ENCODE measurements at regions not wholly inside any gene's neighbourhood (a gene's known extent, or its start where the extent isn't known, plus 50 kb on each side); places are given as distances from the start of the nearest gene placed in this dataset.
A peak's percentile ranks its signal among the peaks of the same experiment; 100 is the strongest.

GRCh38 chr14:34237677-34238076, 224.4 kb downstream of the SPTSSA start:
- no peaks in the 10 kb centered on the region for H3K36me3 ChIP-seq (ENCODE audit: control insufficient read depth in 5 of 5, insufficient read depth in 5 of 5, low read length in 5 of 5)
- H3K4me3 ChIP-seq (ENCODE audit: low read depth in 1 of 5, low read length in 5 of 5), result no peak overlapping the region
- no peak overlapping the region for H3K27ac ChIP-seq (ENCODE audit: low read depth, low read length)
- no peaks in the 10 kb centered on the region for H3K9me3 ChIP-seq (ENCODE audit: control insufficient read depth in 5 of 5, low read length in 5 of 5)
- peaks cover 0 to 2% (median 0%) of the 10 kb centered on the region in 5 donors for H3K27me3 ChIP-seq (ENCODE audit: control insufficient read depth in 5 of 5, insufficient read depth in 4 of 5, low read length in 5 of 5)
- H3K4me1 ChIP-seq (ENCODE audit: control insufficient read depth in 5 of 5, insufficient read depth in 5 of 5, low read length in 5 of 5), result no peaks in the 10 kb centered on the region
- no peak overlapping the region for H3K9ac ChIP-seq (ENCODE audit: low read length in 5 of 5)

GRCh38 chr14:34237081-34237480, 225.0 kb downstream of the SPTSSA start:
- no peaks in the 10 kb centered on the region for H3K9me3 ChIP-seq (ENCODE audit: control insufficient read depth in 5 of 5, low read length in 5 of 5)

GRCh38 chr14:34235643-34236300, 226.3 kb downstream of the SPTSSA start:
- no peak overlapping the region for H3K4me3 ChIP-seq (ENCODE audit: low read depth in 1 of 5, low read length in 5 of 5)
- H3K4me1 ChIP-seq (ENCODE audit: control insufficient read depth in 5 of 5, insufficient read depth in 5 of 5, low read length in 5 of 5), result peaks cover 0 to 6% (median 5%) of the 10 kb centered on the region in 5 donors
- no peaks in the 10 kb centered on the region for H3K27me3 ChIP-seq (ENCODE audit: control insufficient read depth in 5 of 5, insufficient read depth in 4 of 5, low read length in 5 of 5)
- no peaks in the 10 kb centered on the region for H3K9me3 ChIP-seq (ENCODE audit: control insufficient read depth in 5 of 5, low read length in 5 of 5)
- no peak overlapping the region for H3K27ac ChIP-seq (ENCODE audit: low read depth, low read length)
- no peak overlapping the region for H3K9ac ChIP-seq (ENCODE audit: low read length in 5 of 5)
- H3K36me3 ChIP-seq (ENCODE audit: control insufficient read depth in 5 of 5, insufficient read depth in 5 of 5, low read length in 5 of 5), result no peaks in the 10 kb centered on the region

More at GRCh38 chr14:34237081-34237480, 225.0 kb downstream of the SPTSSA start:
- no peaks in the 10 kb centered on the region for H3K36me3 ChIP-seq (ENCODE audit: control insufficient read depth in 5 of 5, insufficient read depth in 5 of 5, low read length in 5 of 5)
- no peak overlapping the region for H3K4me3 ChIP-seq (ENCODE audit: low read depth in 1 of 5, low read length in 5 of 5)
- no peak overlapping the region for H3K9ac ChIP-seq (ENCODE audit: low read length in 5 of 5)
- no peaks in the 10 kb centered on the region for H3K4me1 ChIP-seq (ENCODE audit: control insufficient read depth in 5 of 5, insufficient read depth in 5 of 5, low read length in 5 of 5)
- H3K27me3 ChIP-seq (ENCODE audit: control insufficient read depth in 5 of 5, insufficient read depth in 4 of 5, low read length in 5 of 5), result peaks cover 0 to 2% (median 0%) of the 10 kb centered on the region in 5 donors
- H3K27ac ChIP-seq (ENCODE audit: low read depth, low read length), result no peak overlapping the region

- Histone ChIP-seq H3K4me3 (ENCODE audit: low read depth in 1 of 5, low read length in 5 of 5) (no peak overlapping the region), H3K27ac (ENCODE audit: low read depth, low read length) (no peak overlapping the region), H3K27me3 (ENCODE audit: control insufficient read depth in 5 of 5, insufficient read depth in 4 of 5, low read length in 5 of 5) (no peaks in the 10 kb centered on the region), H3K36me3 (ENCODE audit: control insufficient read depth in 5 of 5, insufficient read depth in 5 of 5, low read length in 5 of 5) (no peaks in the 10 kb centered on the region), H3K9ac (ENCODE audit: low read length in 5 of 5) (no peak overlapping the region), H3K4me1 (ENCODE audit: control insufficient read depth in 5 of 5, insufficient read depth in 5 of 5, low read length in 5 of 5) (peaks cover 0 to 6% (median 5%) of the 10 kb centered on the region in 5 donors), H3K9me3 (ENCODE audit: control insufficient read depth in 5 of 5, low read length in 5 of 5) (no peaks in the 10 kb centered on the region)
These were observed 227.8 kb downstream of the SPTSSA start for GRCh38 chr14:34234258-34234657.

GRCh38 chr14:34233619-34234018, 228.4 kb downstream of the SPTSSA start:
- no peaks in the 10 kb centered on the region for H3K27me3 ChIP-seq (ENCODE audit: control insufficient read depth in 5 of 5, insufficient read depth in 4 of 5, low read length in 5 of 5)
- no peak overlapping the region for H3K9ac ChIP-seq (ENCODE audit: low read length in 5 of 5)
- H3K27ac ChIP-seq (ENCODE audit: low read depth, low read length), result no peak overlapping the region
- H3K4me3 ChIP-seq (ENCODE audit: low read depth in 1 of 5, low read length in 5 of 5), result no peak overlapping the region
- H3K36me3 ChIP-seq (ENCODE audit: control insufficient read depth in 5 of 5, insufficient read depth in 5 of 5, low read length in 5 of 5), result no peaks in the 10 kb centered on the region
- H3K4me1 ChIP-seq (ENCODE audit: control insufficient read depth in 5 of 5, insufficient read depth in 5 of 5, low read length in 5 of 5), result peaks cover 0 to 6% (median 5%) of the 10 kb centered on the region in 5 donors
- no peaks in the 10 kb centered on the region for H3K9me3 ChIP-seq (ENCODE audit: control insufficient read depth in 5 of 5, low read length in 5 of 5)

- no peak overlapping the region for H3K9ac ChIP-seq (ENCODE audit: low read length in 5 of 5)
- H3K27ac ChIP-seq (ENCODE audit: low read depth, low read length), result no peak overlapping the region
- H3K4me1 ChIP-seq (ENCODE audit: control insufficient read depth in 5 of 5, insufficient read depth in 5 of 5, low read length in 5 of 5), result peaks cover 0 to 8% (median 7%) of the 10 kb centered on the region in 5 donors
- H3K4me3 ChIP-seq (ENCODE audit: low read depth in 1 of 5, low read length in 5 of 5), result no peak overlapping the region
- no peaks in the 10 kb centered on the region for H3K36me3 ChIP-seq (ENCODE audit: control insufficient read depth in 5 of 5, insufficient read depth in 5 of 5, low read length in 5 of 5)
- no peaks in the 10 kb centered on the region for H3K27me3 ChIP-seq (ENCODE audit: control insufficient read depth in 5 of 5, insufficient read depth in 4 of 5, low read length in 5 of 5)
- H3K9me3 ChIP-seq (ENCODE audit: control insufficient read depth in 5 of 5, low read length in 5 of 5), result no peaks in the 10 kb centered on the region
These were observed 229.2 kb downstream of the SPTSSA start for GRCh38 chr14:34232790-34233189.

GRCh38 chr14:34231626-34232025, 230.4 kb downstream of the SPTSSA start:
- Histone ChIP-seq H3K4me3 (ENCODE audit: low read depth in 1 of 5, low read length in 5 of 5) (no peak overlapping the region), H3K27me3 (ENCODE audit: control insufficient read depth in 5 of 5, insufficient read depth in 4 of 5, low read length in 5 of 5) (no peaks in the 10 kb centered on the region), H3K27ac (ENCODE audit: low read depth, low read length) (no peak overlapping the region), H3K9me3 (ENCODE audit: control insufficient read depth in 5 of 5, low read length in 5 of 5) (no peaks in the 10 kb centered on the region), H3K4me1 (ENCODE audit: control insufficient read depth in 5 of 5, insufficient read depth in 5 of 5, low read length in 5 of 5) (peaks cover 0 to 9% (median 7%) of the 10 kb centered on the region in 5 donors), H3K9ac (ENCODE audit: low read length in 5 of 5) (no peak overlapping the region), H3K36me3 (ENCODE audit: control insufficient read depth in 5 of 5, insufficient read depth in 5 of 5, low read length in 5 of 5) (no peaks in the 10 kb centered on the region)

GRCh38 chr14:34229140-34229539, 232.9 kb downstream of the SPTSSA start:
- no peaks in the 10 kb centered on the region for H3K9me3 ChIP-seq (ENCODE audit: control insufficient read depth in 5 of 5, low read length in 5 of 5)
- H3K9ac ChIP-seq (ENCODE audit: low read length in 5 of 5), result no peak overlapping the region
- H3K36me3 ChIP-seq (ENCODE audit: control insufficient read depth in 5 of 5, insufficient read depth in 5 of 5, low read length in 5 of 5), result no peaks in the 10 kb centered on the region
- no peaks in the 10 kb centered on the region for H3K27me3 ChIP-seq (ENCODE audit: control insufficient read depth in 5 of 5, insufficient read depth in 4 of 5, low read length in 5 of 5)
- no peak overlapping the region for H3K4me3 ChIP-seq (ENCODE audit: low read depth in 1 of 5, low read length in 5 of 5)
- peaks cover 0 to 9% (median 7%) of the 10 kb centered on the region in 5 donors for H3K4me1 ChIP-seq (ENCODE audit: control insufficient read depth in 5 of 5, insufficient read depth in 5 of 5, low read length in 5 of 5)
- H3K27ac ChIP-seq (ENCODE audit: low read depth, low read length), result no peak overlapping the region

GRCh38 chr14:34228650-34228976, 233.4 kb downstream of the SPTSSA start:
- no peak overlapping the region for H3K4me3 ChIP-seq (ENCODE audit: low read depth in 1 of 5, low read length in 5 of 5)
- H3K9me3 ChIP-seq (ENCODE audit: control insufficient read depth in 5 of 5, low read length in 5 of 5), result no peaks in the 10 kb centered on the region
- H3K27me3 ChIP-seq (ENCODE audit: control insufficient read depth in 5 of 5, insufficient read depth in 4 of 5, low read length in 5 of 5), result no peaks in the 10 kb centered on the region
- peaks cover 0 to 9% (median 7%) of the 10 kb centered on the region in 5 donors for H3K4me1 ChIP-seq (ENCODE audit: control insufficient read depth in 5 of 5, insufficient read depth in 5 of 5, low read length in 5 of 5)
- H3K9ac ChIP-seq (ENCODE audit: low read length in 5 of 5), result no peak overlapping the region
- no peak overlapping the region for H3K27ac ChIP-seq (ENCODE audit: low read depth, low read length)
- H3K36me3 ChIP-seq (ENCODE audit: control insufficient read depth in 5 of 5, insufficient read depth in 5 of 5, low read length in 5 of 5), result no peaks in the 10 kb centered on the region

GRCh38 chr14:34227834-34228649, 234.0 kb downstream of the SPTSSA start:
- Histone ChIP-seq H3K4me1 (ENCODE audit: control insufficient read depth in 5 of 5, insufficient read depth in 5 of 5, low read length in 5 of 5) (peaks cover 0 to 9% (median 7%) of the 10 kb centered on the region in 5 donors), H3K9me3 (ENCODE audit: control insufficient read depth in 5 of 5, low read length in 5 of 5) (no peaks in the 10 kb centered on the region), H3K9ac (ENCODE audit: low read length in 5 of 5) (no peak overlapping the region), H3K27me3 (ENCODE audit: control insufficient read depth in 5 of 5, insufficient read depth in 4 of 5, low read length in 5 of 5) (no peaks in the 10 kb centered on the region), H3K36me3 (ENCODE audit: control insufficient read depth in 5 of 5, insufficient read depth in 5 of 5, low read length in 5 of 5) (no peaks in the 10 kb centered on the region), H3K27ac (ENCODE audit: low read depth, low read length) (no peak overlapping the region), H3K4me3 (ENCODE audit: low read depth in 1 of 5, low read length in 5 of 5) (peak overlapping the region in 1 of 5 donors; percentile 36)

Data from subcutaneous abdominal adipose tissue (tissue), 5 donors.